ENCODE measurements at regions not wholly inside any gene's neighbourhood (a gene's known extent, or its start where the extent isn't known, plus 50 kb on each side); places are given as distances from the start of the nearest gene placed in this dataset.
"Not testable (repeated sequence)": the region's sequence is repeated elsewhere in the genome, so short reads cannot be mapped to it uniquely, and the experiment has no call there.

DNA sequence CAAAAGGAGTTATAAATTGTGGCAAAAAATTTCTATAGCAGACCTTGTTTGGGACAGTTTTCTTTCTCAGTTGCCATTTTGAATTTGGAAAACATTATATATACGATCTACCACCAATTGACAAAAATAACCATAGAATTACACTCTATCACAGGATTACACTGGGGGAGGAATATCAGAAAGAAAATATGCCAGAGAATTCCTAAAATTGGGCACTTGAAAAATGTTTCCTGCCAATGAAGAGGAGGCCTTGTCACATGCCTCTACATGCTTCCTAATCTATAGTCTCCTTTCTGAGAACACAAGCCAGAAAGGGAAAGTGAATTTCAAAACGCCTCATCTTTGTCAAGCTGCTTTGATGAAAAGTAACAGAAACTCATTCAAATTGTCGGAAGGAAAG lies 78.5 kb upstream of the DNAH5 start:
- Mint-ChIP-seq H3K27ac (no peak overlapping the region), H3K4me3 (no peak overlapping the region), H3K36me3 (ENCODE audit: low read depth) (no peaks in the 10 kb centered on the region), H3K9me3 (no peaks in the 10 kb centered on the region), H3K27me3 (no peaks in the 10 kb centered on the region), H3K4me1 (no peaks in the 10 kb centered on the region)
- DNase-seq = no peak
- POLR2A ChIA-PET = no interaction called here
- CTCF ChIA-PET = no interaction called here

DNA sequence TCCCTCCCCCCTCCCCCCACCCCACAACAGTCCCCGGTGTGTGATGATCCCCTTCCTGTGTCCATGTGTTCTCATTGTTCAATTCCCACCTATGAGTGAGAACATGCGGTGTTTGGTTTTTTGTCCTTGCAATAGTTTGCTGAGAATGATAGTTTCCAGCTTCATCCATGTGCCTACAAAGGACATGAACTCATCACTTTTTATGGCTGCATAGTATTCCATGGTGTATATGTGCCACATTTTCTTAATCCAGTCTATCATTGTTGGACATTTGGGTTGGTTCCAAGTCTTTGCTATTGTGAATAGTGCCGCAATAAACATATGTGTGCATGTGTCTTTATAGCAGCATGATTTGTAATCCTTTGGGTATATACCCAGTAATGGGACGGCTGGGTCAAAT lies 76.5 kb upstream of the DNAH5 start:
- DNase-seq; H3K27me3 Mint-ChIP-seq; H3K4me1 Mint-ChIP-seq; H3K9me3 Mint-ChIP-seq; POLR2A ChIA-PET; H3K4me3 Mint-ChIP-seq; H3K36me3 Mint-ChIP-seq (ENCODE audit: low read depth); CTCF ChIA-PET; H3K27ac Mint-ChIP-seq: not testable (repeated sequence)

DNA sequence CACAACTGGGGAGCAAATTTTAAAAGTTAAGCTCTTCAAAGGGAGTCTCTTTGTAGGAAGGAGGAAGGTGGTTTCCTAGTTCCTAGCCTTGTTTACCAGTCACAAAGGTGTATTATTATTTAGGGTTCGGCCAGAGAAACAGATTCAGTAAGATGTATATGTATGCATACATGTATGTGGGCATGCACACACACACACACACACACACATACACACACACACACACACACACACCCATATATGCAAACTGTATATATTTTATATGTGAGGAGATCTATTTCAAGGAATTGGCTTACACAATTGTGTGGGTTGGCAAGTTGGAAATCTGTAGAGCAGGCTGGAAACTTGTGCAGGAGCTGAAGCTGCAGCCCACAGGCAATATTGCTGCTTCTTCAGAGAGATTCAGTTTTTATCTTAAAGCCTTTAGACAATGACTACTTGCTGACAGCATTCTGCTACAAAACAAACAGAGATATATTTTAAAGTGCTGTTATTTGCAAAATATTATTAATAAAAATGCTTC lies 75.3 kb upstream of the DNAH5 start:
- Mint-ChIP-seq H3K4me3 (no peak overlapping the region), H3K27ac (no peak overlapping the region), H3K4me1 (no peaks in the 10 kb centered on the region), H3K27me3 (no peaks in the 10 kb centered on the region), H3K9me3 (no peaks in the 10 kb centered on the region), H3K36me3 (ENCODE audit: low read depth) (no peaks in the 10 kb centered on the region)
- CTCF ChIA-PET = interaction anchor here (0.6 kb wide), 2 partner anchors 52 to 564 kb away, joined by 3 to 4 read pairs; no protein-coding TSS in a partner anchor
- POLR2A ChIA-PET = no interaction called here
- no peak for DNase-seq

DNA sequence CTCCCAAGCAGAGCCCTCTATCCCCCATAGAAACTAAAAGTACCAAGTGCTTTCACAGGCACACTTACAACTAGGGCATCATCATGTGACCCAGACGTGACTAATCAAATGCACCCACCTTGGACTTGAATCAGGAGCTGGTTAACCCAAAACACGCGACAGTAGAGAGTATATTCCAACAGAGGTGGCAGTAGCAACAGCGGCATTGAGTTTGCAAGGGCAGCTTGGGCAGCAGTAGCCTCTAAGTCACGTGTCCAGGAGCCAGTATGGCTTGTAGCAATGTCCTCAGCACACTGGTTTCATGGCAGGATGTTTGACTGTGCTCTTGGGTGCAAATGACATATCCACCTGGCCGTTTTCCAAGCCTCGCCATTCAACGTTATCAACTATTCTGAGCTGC lies 73.4 kb upstream of the DNAH5 start:
- POLR2A ChIA-PET = no interaction called here

DNA sequence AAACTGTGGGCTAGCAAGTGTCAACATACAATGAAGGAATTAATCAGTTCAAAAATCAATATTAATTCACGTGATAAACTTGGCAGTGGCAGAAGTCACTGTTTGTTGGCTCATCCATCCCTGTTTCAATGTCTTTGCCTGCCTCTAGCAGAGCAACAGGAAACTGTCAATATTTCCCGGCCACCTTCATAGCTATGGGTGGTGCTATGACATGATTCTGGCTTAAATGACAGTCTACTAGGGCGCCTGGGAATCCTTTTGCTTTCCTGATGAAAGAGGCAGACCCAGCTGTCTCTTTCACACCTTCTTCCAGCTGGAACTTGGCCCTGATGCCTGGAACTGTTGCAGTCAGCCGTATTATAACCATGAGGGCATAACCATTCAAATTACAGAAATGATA lies 72.1 kb upstream of the DNAH5 start:
- no peak for DNase-seq
- ChIA-PET POLR2A (interaction anchor here (0.6 kb wide), 1 partner anchor 19 kb away, joined by 9 read pairs; no protein-coding TSS in a partner anchor), CTCF (no interaction called here)
- Mint-ChIP-seq H3K27ac (no peak overlapping the region), H3K27me3 (peaks cover 11% of the 10 kb centered on the region), H3K4me1 (peaks cover 4% of the 10 kb centered on the region), H3K36me3 (ENCODE audit: low read depth) (no peaks in the 10 kb centered on the region), H3K9me3 (no peaks in the 10 kb centered on the region), H3K4me3 (no peak overlapping the region)

More for the DNA sequence above, 73.4 kb upstream of the DNAH5 start:
- Mint-ChIP-seq H3K36me3 (ENCODE audit: low read depth) (no peaks in the 10 kb centered on the region), H3K27ac (no peak overlapping the region), H3K4me3 (no peak overlapping the region), H3K27me3 (peaks cover 2% of the 10 kb centered on the region), H3K4me1 (no peaks in the 10 kb centered on the region), H3K9me3 (no peaks in the 10 kb centered on the region)
- DNase-seq = no peak
- CTCF ChIA-PET = no interaction called here

DNA sequence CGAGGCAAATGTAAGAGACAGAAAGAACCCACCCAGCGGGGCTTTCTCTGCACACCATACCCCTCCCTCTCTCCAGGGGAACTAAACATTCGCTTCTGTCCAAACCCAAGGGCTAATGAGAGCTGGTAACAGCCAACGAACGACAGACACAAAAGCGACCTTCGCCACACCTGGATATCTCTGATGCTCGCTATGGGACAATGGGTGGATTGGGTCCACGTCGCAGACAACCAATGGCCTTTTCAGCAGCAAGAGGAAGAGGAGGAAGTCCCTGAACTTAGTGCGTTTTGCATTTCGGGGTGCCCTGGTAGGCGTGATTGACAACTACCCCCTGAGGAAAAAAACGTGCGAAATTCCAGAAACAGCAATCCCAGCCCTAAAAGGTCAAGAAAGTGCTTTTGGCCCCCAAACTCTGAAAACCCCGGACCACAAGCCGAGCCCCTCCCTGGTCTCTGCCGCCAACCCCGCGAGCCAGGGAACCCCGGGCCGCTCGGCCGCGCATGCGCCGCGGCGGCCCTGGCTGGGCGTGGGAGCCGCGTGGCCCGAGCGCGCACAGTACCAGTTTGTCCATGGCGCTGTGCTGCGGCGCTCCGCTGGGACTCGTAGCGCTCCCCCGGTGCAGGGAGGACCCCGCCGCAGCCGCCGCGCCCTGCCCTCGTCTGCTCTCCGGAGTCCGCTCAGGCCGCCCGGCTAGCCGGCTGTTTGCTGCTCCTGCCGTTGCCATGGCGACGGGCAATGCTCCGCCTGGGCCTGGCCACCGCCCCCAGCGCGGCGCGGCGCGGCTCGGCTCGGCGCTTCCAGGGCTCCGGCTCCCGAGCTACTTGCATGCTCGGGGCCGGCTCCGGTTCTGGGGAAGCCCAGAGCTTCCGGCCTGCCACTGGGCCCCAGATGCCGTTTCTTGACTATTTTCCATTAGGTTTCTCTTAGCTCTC lies 66.9 kb upstream of the DNAH5 start:
- H3K36me3 Mint-ChIP-seq (ENCODE audit: low read depth) = no peaks in the 10 kb centered on the region
- H3K9me3 Mint-ChIP-seq = no peaks in the 10 kb centered on the region
- DNase-seq = peak; percentile 53
- peaks cover 24% of the 10 kb centered on the region for H3K27me3 Mint-ChIP-seq
- POLR2A ChIA-PET = no interaction called here
- H3K4me3 Mint-ChIP-seq = peak overlapping the region; percentile 68
- peaks cover 9% of the 10 kb centered on the region for H3K4me1 Mint-ChIP-seq
- no peak overlapping the region for H3K27ac Mint-ChIP-seq
- CTCF ChIA-PET = interaction anchor here (0.9 kb wide), 1 partner anchor 160 kb away, joined by 3 read pairs; no protein-coding TSS in a partner anchor

DNA sequence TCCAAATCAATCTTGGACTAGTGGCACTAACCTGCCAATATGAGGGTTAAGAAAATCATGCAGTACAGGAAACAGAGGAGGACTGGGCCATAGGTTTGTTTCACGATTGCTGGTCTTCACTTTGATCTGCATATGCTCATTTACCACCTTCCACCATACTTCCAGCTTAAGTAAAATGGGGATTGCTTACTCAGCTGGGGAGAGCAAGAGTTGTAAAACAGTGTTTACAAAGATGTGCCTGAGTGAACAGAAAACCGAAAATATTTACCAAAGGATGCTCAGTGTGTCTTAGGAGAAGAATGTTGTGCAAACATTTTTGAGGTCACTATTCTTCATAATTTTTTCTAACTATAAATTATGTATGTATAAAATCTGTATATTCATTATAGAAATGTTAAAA lies 65.1 kb upstream of the DNAH5 start:
- POLR2A ChIA-PET = no interaction called here
- DNase-seq = no peak
- Mint-ChIP-seq H3K4me3 (no peak overlapping the region), H3K36me3 (ENCODE audit: low read depth) (no peaks in the 10 kb centered on the region), H3K4me1 (peaks cover 9% of the 10 kb centered on the region), H3K9me3 (no peaks in the 10 kb centered on the region), H3K27me3 (peaks cover 27% of the 10 kb centered on the region), H3K27ac (no peak overlapping the region)
- CTCF ChIA-PET = no interaction called here

DNA sequence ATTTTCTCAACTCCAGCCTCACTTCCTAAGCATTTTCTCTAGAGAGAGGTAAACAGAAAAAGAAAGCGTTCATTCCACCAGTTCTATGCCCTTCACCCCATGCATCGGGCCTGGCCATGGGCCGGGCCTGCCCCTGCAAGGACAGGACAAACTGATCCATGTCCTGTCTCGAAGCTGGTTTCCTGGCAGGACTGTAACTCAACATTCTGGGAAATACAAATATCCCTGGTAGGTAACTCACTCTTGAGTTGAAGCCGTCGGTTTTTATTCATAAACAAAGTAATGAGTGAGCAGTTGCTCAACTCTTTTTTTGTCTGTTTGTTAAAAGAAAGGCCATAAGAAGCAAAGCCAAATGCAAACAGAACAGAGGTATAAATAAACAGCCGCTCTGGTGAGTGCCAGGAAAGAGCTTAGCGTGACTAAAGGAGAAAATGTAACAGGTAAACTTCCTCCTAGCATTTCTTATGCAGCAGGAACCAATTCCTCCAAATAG lies 64.4 kb upstream of the DNAH5 start:
- no peaks in the 10 kb centered on the region for H3K36me3 Mint-ChIP-seq (ENCODE audit: low read depth)
- CTCF ChIA-PET = no interaction called here
- no peak for DNase-seq
- peaks cover 27% of the 10 kb centered on the region for H3K27me3 Mint-ChIP-seq
- no peaks in the 10 kb centered on the region for H3K9me3 Mint-ChIP-seq
- POLR2A ChIA-PET = no interaction called here
- no peak overlapping the region for H3K4me3 Mint-ChIP-seq
- peaks cover 9% of the 10 kb centered on the region for H3K4me1 Mint-ChIP-seq
- H3K27ac Mint-ChIP-seq = no peak overlapping the region

DNA sequence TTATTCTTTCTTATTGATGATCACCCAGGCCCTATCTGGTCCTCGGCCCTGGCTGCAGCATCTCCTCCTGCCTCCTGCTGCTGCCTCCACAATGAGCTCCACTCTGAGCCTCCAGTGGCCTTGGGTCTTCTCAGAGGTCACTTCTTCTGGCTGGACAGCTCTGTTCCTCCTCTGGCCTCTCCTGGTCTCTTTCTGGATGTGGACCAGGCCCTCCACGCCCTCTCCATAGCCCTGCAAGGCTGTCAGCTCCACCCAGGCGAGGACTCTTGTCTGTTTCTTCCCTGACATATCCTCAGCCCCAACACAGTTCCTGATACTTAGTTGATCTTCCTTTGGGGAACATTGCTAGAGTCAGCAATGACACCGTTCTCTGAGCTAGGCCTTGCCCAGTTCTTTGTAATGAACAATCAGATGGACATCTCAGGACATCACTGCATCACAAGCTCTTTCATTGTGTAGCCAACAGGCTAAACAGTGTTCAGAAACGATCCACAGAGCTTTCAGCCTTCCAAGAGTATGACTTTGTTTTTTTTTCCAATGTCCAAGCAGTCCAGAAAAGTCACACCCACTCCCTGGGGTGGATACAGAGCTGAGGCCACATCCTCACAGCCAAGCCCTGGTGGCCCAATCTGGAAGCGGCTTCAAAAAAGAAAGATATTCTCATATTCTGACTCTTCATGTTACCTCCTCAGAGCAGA lies 62.5 kb upstream of the DNAH5 start:
- H3K36me3 Mint-ChIP-seq (ENCODE audit: low read depth) = no peaks in the 10 kb centered on the region
- no peak for DNase-seq
- CTCF ChIA-PET = no interaction called here
- H3K27ac Mint-ChIP-seq = no peak overlapping the region
- H3K4me3 Mint-ChIP-seq = no peak overlapping the region
- H3K9me3 Mint-ChIP-seq = no peaks in the 10 kb centered on the region
- peaks cover 7% of the 10 kb centered on the region for H3K4me1 Mint-ChIP-seq
- POLR2A ChIA-PET = no interaction called here
- H3K27me3 Mint-ChIP-seq = peaks cover 19% of the 10 kb centered on the region

DNA sequence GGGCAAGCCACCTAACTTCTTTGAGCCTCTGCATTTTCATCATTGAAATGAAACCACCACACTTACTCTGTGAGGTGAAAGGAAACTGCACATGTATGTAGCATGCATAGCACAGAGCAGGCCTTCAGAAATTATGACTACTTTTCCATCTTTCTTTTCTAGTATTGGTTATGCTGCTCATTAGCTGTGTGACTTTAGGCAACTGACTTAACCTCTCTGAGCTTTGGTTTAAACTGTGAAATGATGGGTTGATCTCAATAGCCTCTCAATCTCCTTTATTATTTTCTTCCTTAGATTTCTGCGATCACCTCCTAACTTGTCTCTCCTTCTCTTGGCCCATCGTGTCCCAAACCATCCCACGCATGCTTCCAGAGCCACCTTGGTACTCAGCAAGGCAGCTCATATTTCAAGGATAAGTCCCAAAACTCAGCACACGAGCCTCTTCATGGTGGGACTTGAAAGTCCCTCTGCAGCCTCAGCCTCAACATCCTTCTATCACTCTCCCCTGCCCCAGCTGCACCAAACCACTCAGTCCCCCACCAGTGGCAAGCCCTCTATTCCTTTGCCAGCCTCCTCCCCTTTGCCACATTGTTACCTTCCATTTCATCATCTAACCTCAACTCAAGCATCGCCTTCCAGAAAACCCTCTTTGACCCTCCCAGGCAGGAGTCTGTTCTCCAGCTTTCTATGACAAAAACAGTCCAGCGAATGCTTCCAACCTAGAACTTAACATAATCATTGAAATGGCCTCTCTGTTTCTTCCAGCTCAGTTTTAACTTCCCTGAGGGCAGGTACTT lies 60.3 kb upstream of the DNAH5 start:
- no peaks in the 10 kb centered on the region for H3K36me3 Mint-ChIP-seq (ENCODE audit: low read depth)
- no peak for DNase-seq
- POLR2A ChIA-PET = interaction anchor here (0.6 kb wide), 1 partner anchor 33 kb away, joined by 5 read pairs; no protein-coding TSS in a partner anchor
- peaks cover 10% of the 10 kb centered on the region for H3K27me3 Mint-ChIP-seq
- H3K4me3 Mint-ChIP-seq = no peak overlapping the region
- CTCF ChIA-PET = no interaction called here
- H3K4me1 Mint-ChIP-seq = no peaks in the 10 kb centered on the region
- no peaks in the 10 kb centered on the region for H3K9me3 Mint-ChIP-seq
- no peak overlapping the region for H3K27ac Mint-ChIP-seq

GRCh38 chr5:14003936-14004335 lies 59.4 kb upstream of the DNAH5 start:
- Mint-ChIP-seq H3K36me3 (ENCODE audit: low read depth) (no peaks in the 10 kb centered on the region), H3K4me3 (no peak overlapping the region), H3K4me1 (no peaks in the 10 kb centered on the region), H3K27ac (no peak overlapping the region), H3K27me3 (peaks cover 7% of the 10 kb centered on the region), H3K9me3 (peaks cover 2% of the 10 kb centered on the region)
- ChIA-PET POLR2A (no interaction called here), CTCF (no interaction called here)
- DNase-seq = no peak

DNA sequence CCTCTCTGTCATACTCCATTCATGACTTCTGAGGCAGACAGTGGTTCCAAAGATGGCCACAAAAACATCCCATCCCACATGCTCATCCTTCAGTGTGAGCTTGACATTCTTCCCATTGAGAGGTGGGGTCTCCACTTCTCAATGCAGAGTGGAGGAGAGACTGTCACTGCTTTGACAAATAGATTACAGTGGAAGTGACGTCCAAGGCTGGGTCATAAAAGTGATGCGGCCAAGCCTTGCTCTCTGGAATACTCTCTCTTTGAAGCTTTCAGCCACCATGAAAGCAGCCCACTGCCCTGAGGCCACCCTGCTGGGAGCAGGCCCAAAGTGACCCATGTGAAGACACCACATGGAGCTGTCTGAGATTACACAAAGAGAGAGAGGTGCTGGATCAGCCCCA lies 59.0 kb upstream of the DNAH5 start:
- H3K4me3 Mint-ChIP-seq = no peak overlapping the region
- ChIA-PET POLR2A (no interaction called here), CTCF (no interaction called here)
- H3K9me3 Mint-ChIP-seq = peaks cover 2% of the 10 kb centered on the region
- no peak for DNase-seq
- H3K4me1 Mint-ChIP-seq = no peaks in the 10 kb centered on the region
- H3K27ac Mint-ChIP-seq = no peak overlapping the region
- no peaks in the 10 kb centered on the region for H3K36me3 Mint-ChIP-seq (ENCODE audit: low read depth)
- peaks cover 7% of the 10 kb centered on the region for H3K27me3 Mint-ChIP-seq

DNA sequence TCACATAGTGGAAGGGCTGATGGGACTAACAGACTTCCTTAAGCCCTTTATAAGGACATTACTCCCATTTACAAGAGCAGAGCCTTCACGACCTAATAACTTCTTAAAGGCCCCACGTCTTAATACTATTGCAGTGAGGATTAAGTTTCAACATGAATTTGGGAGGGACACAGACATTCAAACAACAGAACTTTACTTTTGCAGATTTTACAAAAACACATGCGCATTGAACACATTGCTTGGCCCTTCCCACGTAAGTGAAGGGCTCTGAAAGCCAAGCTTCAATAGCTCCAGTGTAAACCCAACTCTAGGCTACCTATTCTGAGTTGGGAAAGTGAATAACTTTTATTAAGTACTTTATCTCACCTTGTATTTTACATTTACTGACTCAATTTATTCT lies 53.8 kb upstream of the DNAH5 start:
- Mint-ChIP-seq H3K27me3 (peaks cover 3% of the 10 kb centered on the region), H3K27ac (no peak overlapping the region), H3K36me3 (ENCODE audit: low read depth) (no peaks in the 10 kb centered on the region), H3K4me1 (no peaks in the 10 kb centered on the region), H3K9me3 (peaks cover 6% of the 10 kb centered on the region), H3K4me3 (no peak overlapping the region)
- POLR2A ChIA-PET = no interaction called here
- DNase-seq = no peak
- CTCF ChIA-PET = no interaction called here
